HCT116 (cell line): ENCODE measurements at regions not wholly inside any gene's neighbourhood (a gene's known extent, or its start where the extent isn't known, plus 50 kb on each side); places are given as distances from the start of the nearest gene placed in this dataset.
A peak's percentile ranks its signal among the peaks of the same experiment; 100 is the strongest.

Experiments
- ATF3 ChIP-seq: IDR thresholded peaks from 2 replicates; pipeline ENCODE4 v1.6.1; 2012
- CEBPB ChIP-seq: IDR thresholded peaks from 2 replicates; pipeline ENCODE4 v1.6.1; 2012; ENCODE audit warnings: low read depth
- CTCF ChIP-seq, 3 experiments: fragments of 200-600 bp in 1 of 3; sonication (generic) in 1 of 3; IDR thresholded peaks in 2 of 3; conservative IDR thresholded peaks in 1 of 3; 2 replicates each; pipeline ENCODE4 v1.5.1; 2012 to 2017; ENCODE audit warnings: low read depth in 2 of 3, low read length in 2 of 3, antibody characterized with exemption in 1 of 3, borderline replicate concordance in 1 of 3, control low read depth in 1 of 3, mild to moderate bottlenecking in 1 of 3, mixed read lengths in 1 of 3, mixed run types in 1 of 3, moderate library complexity in 1 of 3; ENCODE audit not compliant: insufficient read depth in 1 of 3
- EGR1 ChIP-seq: IDR thresholded peaks from 2 replicates; pipeline ENCODE4 v1.6.1; 2012; ENCODE audit warnings: low read depth
- EZH2phosphoT487 ChIP-seq: fragments of 200-600 bp; IDR thresholded peaks from 2 replicates; pipeline ENCODE4 v1.6.1; 2018; ENCODE audit warnings: antibody characterized with exemption, borderline replicate concordance
- MAX ChIP-seq: IDR thresholded peaks from 2 replicates; pipeline ENCODE4 v1.6.1; 2012
- POLR2A ChIP-seq: IDR thresholded peaks from 2 replicates; pipeline ENCODE4 v1.7.0; 2011; ENCODE audit warnings: borderline replicate concordance; ENCODE audit not compliant: insufficient read depth, insufficient read length; ENCODE audit errors: extremely low read depth
- POLR2AphosphoS5 ChIP-seq: IDR thresholded peaks from 2 replicates; pipeline ENCODE4 v1.6.1; 2011; ENCODE audit warnings: mild to moderate bottlenecking, low read depth, low read length, moderate library complexity
- RAD21 ChIP-seq: IDR thresholded peaks from 2 replicates; pipeline ENCODE4 v1.6.1; 2012; ENCODE audit warnings: low read depth, mild to moderate bottlenecking
- SP1 ChIP-seq: IDR thresholded peaks from 2 replicates; pipeline ENCODE4 v1.6.1; 2012; ENCODE audit warnings: low read depth
- ZFX ChIP-seq: fragments of 450-650 bp; IDR thresholded peaks from 2 replicates; pipeline ENCODE4 v1.6.1; 2017

DNA sequence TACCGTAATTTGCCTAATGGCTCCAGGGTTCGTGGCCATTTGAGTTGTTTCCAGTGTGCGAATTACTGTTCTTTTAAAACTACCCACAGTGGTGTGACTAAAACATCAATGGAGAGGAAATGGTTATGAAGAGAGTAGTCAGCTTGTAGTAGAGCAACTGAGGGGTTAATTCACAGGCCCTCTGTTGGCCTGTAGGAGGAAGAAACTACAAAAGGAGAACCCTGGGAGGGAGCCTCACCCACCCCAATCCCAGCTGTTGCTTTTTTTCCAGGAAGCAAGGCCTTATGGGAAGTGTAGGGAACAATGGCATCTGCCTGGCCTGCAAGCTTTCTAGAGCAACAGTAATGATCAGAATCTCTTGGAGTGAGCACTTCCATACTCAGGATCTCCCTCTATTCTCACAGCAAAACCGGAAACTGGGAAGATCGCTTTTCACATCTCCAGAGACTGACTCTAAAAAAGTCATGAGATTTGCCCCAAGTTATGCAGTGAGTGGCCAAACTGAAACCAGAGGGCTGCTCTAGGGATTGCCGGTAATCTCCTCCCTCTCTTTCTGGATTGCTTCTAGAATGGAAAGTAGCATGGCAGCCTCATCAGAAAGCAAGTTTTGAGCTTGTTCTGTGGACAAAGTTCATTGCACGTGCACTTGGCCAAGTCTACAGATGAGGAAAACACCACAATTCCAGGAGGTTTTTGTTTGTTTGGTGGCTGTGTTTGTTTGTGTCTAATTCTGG is 125.3 kb upstream of the PWP1 start:
- TF ChIP-seq POLR2AphosphoS5 (no peak), SP1 (no peak), CTCF (IDR thresholded peaks at IDR 0.05 in 2 of 3, conservative IDR thresholded peaks at IDR 0.05 in 1 of 3; ENCODE audit: borderline replicate concordance in 1 of 3, insufficient read depth in 1 of 3, low read depth in 2 of 3, low read length in 2 of 3) (peak in 2 of 3 experiments; percentile 19 to 20; a peak in 2 of 6 replicates), MAX (no peak), CEBPB (no peak), RAD21 (no peak), ATF3 (no peak), EGR1 (no peak), EZH2phosphoT487 (no peak), POLR2A (no peak), ZFX (no peak)
